ENCODE measurements at regions not wholly inside any gene's neighbourhood (a gene's known extent, or its start where the extent isn't known, plus 50 kb on each side); places are given as distances from the start of the nearest gene placed in this dataset.
"Not testable (repeated sequence)": the region's sequence is repeated elsewhere in the genome, so short reads cannot be mapped to it uniquely, and the experiment has no call there.

DNA sequence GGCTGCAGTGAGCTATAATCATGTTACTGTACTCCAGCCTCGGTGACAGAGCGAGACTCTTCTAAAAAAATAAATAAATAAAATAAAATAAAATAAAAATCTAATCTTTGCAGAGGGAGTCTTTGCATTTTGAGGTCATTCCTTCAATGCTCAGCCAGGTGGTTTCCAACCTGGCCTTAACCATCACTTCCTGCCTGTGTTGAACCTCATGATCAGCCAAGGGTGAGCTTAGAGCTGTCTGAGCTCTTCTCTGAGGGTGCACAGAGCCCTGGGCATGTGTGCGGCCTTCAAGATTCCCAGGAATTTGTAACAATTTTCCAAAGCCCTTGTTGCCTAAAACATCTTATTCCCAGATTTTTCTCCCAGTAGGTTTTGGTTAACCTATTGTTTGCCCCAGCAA lies 94.3 kb downstream of the KCNJ12 start:
- H3K27me3 ChIP-seq (ENCODE audit: control insufficient read depth, insufficient read depth, low read length); DNase-seq; H3K4me1 ChIP-seq (ENCODE audit: control insufficient read depth, insufficient read depth, low read length); H3K27ac ChIP-seq (ENCODE audit: low read length); H3K4me3 ChIP-seq (ENCODE audit: low read length); H3K9me3 ChIP-seq (ENCODE audit: control insufficient read depth, low read depth, low read length); H3K36me3 ChIP-seq (ENCODE audit: control insufficient read depth, insufficient read depth, low read length): not testable (repeated sequence)
- no CpG with 5 or more reads among the region's 3 CpGs for WGBS (ENCODE audit: insufficient coverage, low lambda C conversion rate)

GRCh38 chr17:21470861-21471260 lies 94.7 kb downstream of the KCNJ12 start:
- H3K27ac ChIP-seq (ENCODE audit: low read length), result no peak overlapping the region
- H3K27me3 ChIP-seq (ENCODE audit: control insufficient read depth, insufficient read depth, low read length), result peaks cover 6% of the 10 kb centered on the region
- no peak overlapping the region for H3K4me3 ChIP-seq (ENCODE audit: low read length)
- no peaks in the 10 kb centered on the region for H3K36me3 ChIP-seq (ENCODE audit: control insufficient read depth, insufficient read depth, low read length)
- DNase-seq, result no peak
- no peaks in the 10 kb centered on the region for H3K9me3 ChIP-seq (ENCODE audit: control insufficient read depth, low read depth, low read length)
- WGBS (ENCODE audit: insufficient coverage, low lambda C conversion rate), result no CpG with 5 or more reads among the region's 1 CpG
- H3K4me1 ChIP-seq (ENCODE audit: control insufficient read depth, insufficient read depth, low read length), result no peaks in the 10 kb centered on the region

DNA sequence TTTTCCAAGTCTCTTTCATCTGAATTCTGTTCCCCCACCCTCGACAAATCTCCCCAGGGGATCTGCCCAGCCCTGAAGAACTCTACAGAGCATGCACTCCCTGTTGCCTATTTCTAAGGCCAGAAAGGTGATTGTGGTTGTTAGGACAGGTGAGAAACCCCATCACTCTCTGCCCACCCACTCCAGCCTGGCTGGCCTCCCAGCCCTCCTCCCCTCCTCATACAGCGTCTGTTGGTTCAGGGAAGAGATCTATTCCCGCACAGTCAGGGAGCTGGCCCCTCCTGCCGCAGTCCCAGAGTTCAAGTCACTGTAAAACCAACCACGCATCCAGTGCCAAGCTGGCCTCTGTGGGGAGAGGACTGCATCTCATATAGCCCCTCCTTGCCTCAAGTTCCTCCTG lies 98.7 kb downstream of the KCNJ12 start:
- no CpG with 5 or more reads among the region's 5 CpGs for WGBS (ENCODE audit: insufficient coverage, low lambda C conversion rate)
- H3K4me3 ChIP-seq (ENCODE audit: low read length), result no peak overlapping the region
- H3K4me1 ChIP-seq (ENCODE audit: control insufficient read depth, insufficient read depth, low read length), result no peaks in the 10 kb centered on the region
- no peaks in the 10 kb centered on the region for H3K9me3 ChIP-seq (ENCODE audit: control insufficient read depth, low read depth, low read length)
- no peak for DNase-seq
- no peaks in the 10 kb centered on the region for H3K36me3 ChIP-seq (ENCODE audit: control insufficient read depth, insufficient read depth, low read length)
- H3K27ac ChIP-seq (ENCODE audit: low read length), result no peak overlapping the region
- H3K27me3 ChIP-seq (ENCODE audit: control insufficient read depth, insufficient read depth, low read length), result peaks cover 6% of the 10 kb centered on the region

DNA sequence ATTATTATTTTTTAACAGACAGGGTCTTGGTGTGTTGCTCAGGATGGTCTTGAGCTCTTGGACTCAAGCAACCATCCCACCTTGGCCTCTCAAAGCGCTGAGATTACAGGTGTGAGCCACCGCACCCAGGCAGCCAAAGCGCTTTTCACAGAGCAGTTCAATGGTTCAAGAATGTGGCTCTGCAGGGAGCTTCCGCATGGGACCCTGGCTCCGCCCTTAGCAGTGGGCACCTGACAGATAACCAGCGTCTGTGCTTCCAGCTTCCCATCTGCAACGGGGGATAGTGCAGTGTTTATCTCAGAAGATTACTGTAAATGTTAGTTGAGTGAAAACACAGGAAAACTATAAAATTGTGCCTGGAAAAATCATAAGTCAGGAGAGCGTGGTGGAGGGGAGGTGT lies 99.4 kb downstream of the KCNJ12 start:
- no peaks in the 10 kb centered on the region for H3K36me3 ChIP-seq (ENCODE audit: control insufficient read depth, insufficient read depth, low read length)
- no peak for DNase-seq
- peaks cover 6% of the 10 kb centered on the region for H3K27me3 ChIP-seq (ENCODE audit: control insufficient read depth, insufficient read depth, low read length)
- WGBS (ENCODE audit: insufficient coverage, low lambda C conversion rate), result 80% methylated on average over 1 of the region's 8 CpGs
- H3K27ac ChIP-seq (ENCODE audit: low read length), result no peak overlapping the region
- no peaks in the 10 kb centered on the region for H3K4me1 ChIP-seq (ENCODE audit: control insufficient read depth, insufficient read depth, low read length)
- H3K9me3 ChIP-seq (ENCODE audit: control insufficient read depth, low read depth, low read length), result no peaks in the 10 kb centered on the region
- no peak overlapping the region for H3K4me3 ChIP-seq (ENCODE audit: low read length)

- no CpG with 5 or more reads among the region's 11 CpGs for WGBS (ENCODE audit: insufficient coverage, low lambda C conversion rate)
- Histone ChIP-seq H3K9me3 (ENCODE audit: control insufficient read depth, low read depth, low read length) (no peaks in the 10 kb centered on the region), H3K27me3 (ENCODE audit: control insufficient read depth, insufficient read depth, low read length) (peaks cover 6% of the 10 kb centered on the region), H3K27ac (ENCODE audit: low read length) (no peak overlapping the region), H3K4me1 (ENCODE audit: control insufficient read depth, insufficient read depth, low read length) (no peaks in the 10 kb centered on the region), H3K4me3 (ENCODE audit: low read length) (no peak overlapping the region), H3K36me3 (ENCODE audit: control insufficient read depth, insufficient read depth, low read length) (no peaks in the 10 kb centered on the region)
- no peak for DNase-seq
Measured at GRCh38 chr17:21476867-21477266, 100.7 kb downstream of the KCNJ12 start.

DNA sequence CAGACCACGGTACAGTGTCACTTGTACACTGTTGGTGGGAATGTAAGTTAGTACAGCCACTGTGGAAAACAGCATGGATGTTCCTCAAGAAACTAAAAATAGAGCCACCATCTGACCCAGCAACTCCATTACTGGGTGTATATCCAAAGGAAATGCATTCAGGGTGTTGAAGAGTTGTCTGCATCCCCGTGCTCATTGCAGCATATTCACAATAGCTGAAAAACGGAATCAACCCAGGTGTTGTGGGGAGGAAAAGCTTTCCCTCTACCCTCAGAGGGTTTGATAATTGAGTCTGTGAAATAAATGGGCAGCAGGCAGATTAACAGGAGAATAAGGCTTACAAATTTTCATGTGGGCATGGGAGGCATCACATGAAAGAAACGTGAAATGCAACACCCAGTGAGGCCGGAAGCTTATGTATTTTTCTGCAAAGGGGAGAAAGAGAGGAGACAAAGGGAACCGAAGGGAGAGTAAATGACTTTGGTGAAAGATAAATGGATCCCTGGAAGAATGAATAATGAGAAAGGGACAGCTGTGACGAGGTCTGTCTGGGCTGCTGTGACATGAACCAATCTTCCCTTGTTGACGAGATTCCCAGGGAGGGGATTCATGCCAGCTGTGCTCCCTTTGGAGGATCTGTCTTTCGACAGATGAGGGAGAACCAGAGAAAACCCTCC lies 106.2 kb downstream of the KCNJ12 start:
- Histone ChIP-seq H3K9me3 (ENCODE audit: control insufficient read depth, low read depth, low read length) (no peaks in the 10 kb centered on the region), H3K27me3 (ENCODE audit: control insufficient read depth, insufficient read depth, low read length) (peaks cover 5% of the 10 kb centered on the region), H3K4me3 (ENCODE audit: low read length) (no peak overlapping the region), H3K4me1 (ENCODE audit: control insufficient read depth, insufficient read depth, low read length) (no peaks in the 10 kb centered on the region), H3K36me3 (ENCODE audit: control insufficient read depth, insufficient read depth, low read length) (no peaks in the 10 kb centered on the region), H3K27ac (ENCODE audit: low read length) (no peak overlapping the region)
- 48% methylated on average over 3 of the region's 9 CpGs for WGBS (ENCODE audit: insufficient coverage, low lambda C conversion rate)
- DNase-seq, result no peak

DNA sequence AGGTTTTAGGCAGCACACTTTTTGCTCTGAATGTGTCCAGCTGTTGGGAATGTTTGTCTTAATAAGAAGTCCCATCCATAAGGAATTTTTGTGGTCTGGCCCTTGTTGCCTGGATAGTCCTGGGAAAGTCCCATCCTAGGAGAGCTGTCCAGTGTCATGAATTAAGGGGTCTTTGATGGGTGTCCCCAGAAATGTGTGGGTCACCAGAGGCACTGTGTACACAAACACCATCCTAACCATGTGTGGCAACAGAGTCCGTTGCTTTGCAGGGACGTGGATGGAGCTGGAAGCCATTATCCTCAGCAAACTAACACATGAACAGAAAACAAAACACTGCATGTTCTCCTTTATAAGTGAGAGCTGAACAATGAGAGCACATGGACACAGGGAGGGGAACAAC lies 111.9 kb downstream of the KCNJ12 start:
- H3K4me3 ChIP-seq (ENCODE audit: low read length); H3K36me3 ChIP-seq (ENCODE audit: control insufficient read depth, insufficient read depth, low read length); H3K9me3 ChIP-seq (ENCODE audit: control insufficient read depth, low read depth, low read length); H3K27me3 ChIP-seq (ENCODE audit: control insufficient read depth, insufficient read depth, low read length); DNase-seq; H3K4me1 ChIP-seq (ENCODE audit: control insufficient read depth, insufficient read depth, low read length); H3K27ac ChIP-seq (ENCODE audit: low read length): not testable (repeated sequence)
- WGBS (ENCODE audit: insufficient coverage, low lambda C conversion rate), result no CpG with 5 or more reads among the region's 2 CpGs

DNA sequence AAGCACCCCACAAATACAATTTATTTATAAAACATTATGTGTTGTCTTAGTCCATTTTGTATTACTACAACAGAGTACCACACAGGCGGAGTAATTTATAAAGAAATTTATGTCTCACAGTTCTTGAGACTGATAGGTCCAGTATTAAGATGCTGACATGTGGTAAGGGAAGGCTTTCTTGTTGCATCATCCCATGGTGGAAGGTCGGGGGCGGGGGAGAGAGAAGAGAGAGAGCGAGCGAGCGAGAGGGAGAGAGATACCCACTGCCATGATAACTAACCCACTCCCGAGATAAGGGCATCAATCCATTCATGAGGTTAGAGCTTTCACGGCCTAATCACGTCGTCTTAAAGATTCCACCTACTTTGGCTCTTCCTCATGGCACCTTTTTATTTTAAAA lies 117.8 kb downstream of the KCNJ12 start:
- Histone ChIP-seq H3K36me3 (ENCODE audit: control insufficient read depth, insufficient read depth, low read length) (no peaks in the 10 kb centered on the region), H3K4me1 (ENCODE audit: control insufficient read depth, insufficient read depth, low read length) (no peaks in the 10 kb centered on the region), H3K4me3 (ENCODE audit: low read length) (no peak overlapping the region), H3K9me3 (ENCODE audit: control insufficient read depth, low read depth, low read length) (no peaks in the 10 kb centered on the region), H3K27me3 (ENCODE audit: control insufficient read depth, insufficient read depth, low read length) (peaks cover 9% of the 10 kb centered on the region), H3K27ac (ENCODE audit: low read length) (no peak overlapping the region)
- no CpG with 5 or more reads among the region's 10 CpGs for WGBS (ENCODE audit: insufficient coverage, low lambda C conversion rate)
- DNase-seq, result no peak

- no peaks in the 10 kb centered on the region for H3K9me3 ChIP-seq (ENCODE audit: control insufficient read depth, low read depth, low read length)
- WGBS (ENCODE audit: insufficient coverage, low lambda C conversion rate), result no CpG with 5 or more reads among the region's 8 CpGs
- DNase-seq, result no peak
- no peak overlapping the region for H3K27ac ChIP-seq (ENCODE audit: low read length)
- no peaks in the 10 kb centered on the region for H3K4me1 ChIP-seq (ENCODE audit: control insufficient read depth, insufficient read depth, low read length)
- no peak overlapping the region for H3K4me3 ChIP-seq (ENCODE audit: low read length)
- H3K36me3 ChIP-seq (ENCODE audit: control insufficient read depth, insufficient read depth, low read length), result no peaks in the 10 kb centered on the region
- peaks cover 15% of the 10 kb centered on the region for H3K27me3 ChIP-seq (ENCODE audit: control insufficient read depth, insufficient read depth, low read length)
Measured at GRCh38 chr17:21495281-21495680, 119.1 kb downstream of the KCNJ12 start.

GRCh38 chr17:21500064-21500463 lies 123.9 kb downstream of the KCNJ12 start:
- no CpG with 5 or more reads among the region's 5 CpGs for WGBS (ENCODE audit: insufficient coverage, low lambda C conversion rate)
- DNase-seq, result no peak
- Histone ChIP-seq H3K27ac (ENCODE audit: low read length) (no peak overlapping the region), H3K9me3 (ENCODE audit: control insufficient read depth, low read depth, low read length) (no peaks in the 10 kb centered on the region), H3K36me3 (ENCODE audit: control insufficient read depth, insufficient read depth, low read length) (no peaks in the 10 kb centered on the region), H3K27me3 (ENCODE audit: control insufficient read depth, insufficient read depth, low read length) (peaks cover 15% of the 10 kb centered on the region), H3K4me1 (ENCODE audit: control insufficient read depth, insufficient read depth, low read length) (no peaks in the 10 kb centered on the region), H3K4me3 (ENCODE audit: low read length) (no peak overlapping the region)

GRCh38 chr17:21501927-21502700 lies 126.0 kb downstream of the KCNJ12 start:
- H3K4me3 ChIP-seq (ENCODE audit: low read length); H3K9me3 ChIP-seq (ENCODE audit: control insufficient read depth, low read depth, low read length); H3K36me3 ChIP-seq (ENCODE audit: control insufficient read depth, insufficient read depth, low read length); H3K27ac ChIP-seq (ENCODE audit: low read length); DNase-seq; H3K4me1 ChIP-seq (ENCODE audit: control insufficient read depth, insufficient read depth, low read length): not testable (repeated sequence)
- WGBS (ENCODE audit: insufficient coverage, low lambda C conversion rate), result no CpG with 5 or more reads among the region's 15 CpGs
- H3K27me3 ChIP-seq (ENCODE audit: control insufficient read depth, insufficient read depth, low read length), result peaks cover 12% of the 10 kb centered on the region
